SK-N-SH (cell line): ENCODE measurements at regions not wholly inside any gene's neighbourhood (a gene's known extent, or its start where the extent isn't known, plus 50 kb on each side); places are given as distances from the start of the nearest gene placed in this dataset.
"Not testable (repeated sequence)": the region's sequence is repeated elsewhere in the genome, so short reads cannot be mapped to it uniquely, and the experiment has no call there.

Source experiments
- CTCF ChIA-PET: fragments of 300-600, 350-600 bp; formaldehyde crosslinking; extraction: SDS; loops from one replicate; lab custom pipeline; 2021; lab: Yijun Ruan, JAX
- POLR2A ChIA-PET: fragments of 350-600 bp; sonication (Branson Sonifier 250); formaldehyde crosslinking; extraction: SDS; loops from one replicate; lab custom pipeline; 2020; ENCODE audit warnings: antibody characterized with exemption, inconsistent platforms; lab: Yijun Ruan, JAX
- DNase-seq: peaks from one replicate; pipeline ENCODE4 v3.0.0; 2012
- H2AFZ ChIP-seq: fragments of 200-600 bp; sonication (generic); 2 replicates; pipeline ENCODE4 v1.8.1; 2016; ENCODE audit warnings: antibody characterized with exemption, mild to moderate bottlenecking, low read depth
- H3F3A ChIP-seq: fragments of 200-600 bp; sonication (generic); replicated peaks from 2 replicates; pipeline ENCODE3; 2016; ENCODE audit warnings: antibody characterized with exemption, mild to moderate bottlenecking; ENCODE audit not compliant: insufficient read depth
- H3K27ac ChIP-seq, 2 experiments: fragments of 200-500 bp in 1 of 2; fragments of 200-600 bp in 1 of 2; sonication (Bioruptor generic) in 1 of 2; sonication (generic), shearing (Covaris generic) in 1 of 2; 2 replicates each; pipeline versions ENCODE4 v1.5.1 to v1.6.1; 2014 to 2016; ENCODE audit warnings: low read depth in 2 of 2, inconsistent platforms in 1 of 2, low read length in 1 of 2, mild to moderate bottlenecking in 1 of 2, mixed read lengths in 1 of 2
- H3K27me3 ChIP-seq: fragments of 200-600 bp; sonication (generic), shearing (Covaris generic); 2 replicates; pipeline ENCODE4 v1.6.1; 2016; ENCODE audit warnings: mixed run types; ENCODE audit not compliant: insufficient read depth
- H3K36me3 ChIP-seq, 2 experiments: fragments of 200-500 bp in 1 of 2; fragments of 200-600 bp in 1 of 2; sonication (Bioruptor generic) in 1 of 2; sonication (generic) in 1 of 2; replicated peaks in 1 of 2; 2 replicates each; pipeline versions ENCODE3 to v1.5.1; 2014 to 2016; ENCODE audit warnings: low read length in 1 of 2, mild to moderate bottlenecking in 1 of 2; ENCODE audit not compliant: insufficient read depth in 2 of 2, control insufficient read depth in 1 of 2
- H3K4me1 ChIP-seq, 2 experiments: fragments of 200-500 bp in 1 of 2; fragments of 200-600 bp in 1 of 2; sonication (Bioruptor generic) in 1 of 2; sonication (generic), shearing (Covaris generic) in 1 of 2; 2 replicates each; pipeline versions ENCODE4 v1.5.1 to v1.6.1; 2014 to 2016; ENCODE audit warnings: low read depth in 1 of 2, low read length in 1 of 2, mixed run types in 1 of 2; ENCODE audit not compliant: insufficient read depth in 2 of 2, control insufficient read depth in 1 of 2
- H3K4me2 ChIP-seq: fragments of 200-600 bp; sonication (generic), shearing (Covaris generic); 2 replicates; pipeline ENCODE4 v1.6.1; 2017; ENCODE audit warnings: mixed run types
- H3K4me3 ChIP-seq, 2 experiments: fragments of 200-500 bp in 1 of 2; fragments of 200-600 bp in 1 of 2; sonication (Bioruptor generic) in 1 of 2; sonication (generic), shearing (Covaris generic) in 1 of 2; 2 replicates each; pipeline versions ENCODE4 v1.5.1 to v1.8.1; 2014 to 2016; ENCODE audit warnings: low read depth in 2 of 2, inconsistent platforms in 1 of 2, low read length in 1 of 2, mild to moderate bottlenecking in 1 of 2, mixed read lengths in 1 of 2, moderate library complexity in 1 of 2
- H3K79me2 ChIP-seq: fragments of 200-600 bp; sonication (generic); 2 replicates; pipeline ENCODE4 v1.8.1; 2017; ENCODE audit warnings: mild to moderate bottlenecking; ENCODE audit not compliant: insufficient read depth
- H3K9ac ChIP-seq: fragments of 200-600 bp; sonication (generic); 2 replicates; pipeline ENCODE4 v1.6.1; 2017; ENCODE audit warnings: mixed run types
- H3K9me2 ChIP-seq: fragments of 200-600 bp; sonication (generic); 2 replicates; pipeline ENCODE4 v1.6.1; 2017; ENCODE audit warnings: mixed run types
- H3K9me3 ChIP-seq: fragments of 200-600 bp; sonication (generic); 2 replicates; pipeline ENCODE4 v1.6.1; 2017; ENCODE audit warnings: mixed run types, mild to moderate bottlenecking, moderate library complexity
- H4K20me1 ChIP-seq: fragments of 200-600 bp; sonication (generic); 2 replicates; pipeline ENCODE4 v1.6.1; 2017; ENCODE audit warnings: mild to moderate bottlenecking, mixed run types; ENCODE audit not compliant: insufficient read depth
- MXI1 ChIP-seq: IDR thresholded peaks from 2 replicates; pipeline ENCODE4 v1.6.1; 2012; ENCODE audit warnings: mild to moderate bottlenecking, low read depth, low read length, improper control_type of control experiment
- NFIC ChIP-seq: IDR thresholded peaks from 2 replicates; pipeline ENCODE4 v1.4.0; 2012; ENCODE audit warnings: borderline replicate concordance
- SMC3 ChIP-seq: IDR thresholded peaks from 2 replicates; pipeline ENCODE4 v1.6.1; 2012; ENCODE audit warnings: low read depth, low read length, improper control_type of control experiment
- TCF12 ChIP-seq: IDR thresholded peaks from 2 replicates; pipeline ENCODE4 v1.4.0; 2012
- YY1 ChIP-seq: IDR thresholded peaks from 2 replicates; pipeline ENCODE4 v1.4.0; 2012; ENCODE audit warnings: low read depth, mild to moderate bottlenecking
- WGBS: methylation state at CpG from one replicate; pipeline ENCODE4 v1.1.6; 2017; ENCODE audit warnings: low lambda C conversion rate; 5-methylcytosine and 5-hydroxymethylcytosine counted together
- TF ChIP-seq, protein P1 (sequence below): IDR thresholded peaks from 2 replicates; pipeline ENCODE4 v1.4.0; 2012; ENCODE audit warnings: low read depth, borderline replicate concordance
- TF ChIP-seq, protein P2 (sequence below): IDR thresholded peaks from 2 replicates; pipeline ENCODE4 v1.6.1; 2012; ENCODE audit warnings: mild to moderate bottlenecking, low read depth, low read length, moderate library complexity
- TF ChIP-seq, protein P3 (sequence below): IDR thresholded peaks from 2 replicates; pipeline ENCODE4 v1.4.0; 2012; ENCODE audit warnings: low read depth, borderline replicate concordance

DNA sequence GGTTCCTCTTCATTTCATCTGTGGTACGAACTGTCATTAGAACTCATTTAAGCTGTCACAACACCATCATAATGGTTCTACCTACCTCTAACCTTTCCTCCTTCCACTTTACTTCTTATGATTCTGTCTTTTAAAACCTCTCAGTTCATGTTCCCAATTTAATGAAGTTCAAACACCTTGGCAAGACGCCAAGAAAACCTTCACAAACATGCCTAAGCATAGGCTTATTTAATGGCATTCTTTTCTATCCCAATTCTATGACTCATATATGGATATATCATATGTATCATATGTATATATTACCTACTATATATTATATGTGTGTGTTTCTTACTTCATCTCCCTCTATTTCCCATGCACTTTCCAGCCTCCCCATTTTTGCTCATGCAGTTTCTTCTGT lies 283.4 kb upstream of the TBX18 start:
- no peaks in the 10 kb centered on the region for H3K79me2 ChIP-seq
- no peak overlapping the region for H3K4me2 ChIP-seq
- WGBS: 3% methylated on average over 2 of the region's 2 CpGs
- TF ChIP-seq, protein P1, sequence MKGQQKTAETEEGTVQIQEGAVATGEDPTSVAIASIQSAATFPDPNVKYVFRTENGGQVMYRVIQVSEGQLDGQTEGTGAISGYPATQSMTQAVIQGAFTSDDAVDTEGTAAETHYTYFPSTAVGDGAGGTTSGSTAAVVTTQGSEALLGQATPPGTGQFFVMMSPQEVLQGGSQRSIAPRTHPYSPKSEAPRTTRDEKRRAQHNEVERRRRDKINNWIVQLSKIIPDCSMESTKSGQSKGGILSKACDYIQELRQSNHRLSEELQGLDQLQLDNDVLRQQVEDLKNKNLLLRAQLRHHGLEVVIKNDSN: no peak
- TF ChIP-seq, protein P2, sequence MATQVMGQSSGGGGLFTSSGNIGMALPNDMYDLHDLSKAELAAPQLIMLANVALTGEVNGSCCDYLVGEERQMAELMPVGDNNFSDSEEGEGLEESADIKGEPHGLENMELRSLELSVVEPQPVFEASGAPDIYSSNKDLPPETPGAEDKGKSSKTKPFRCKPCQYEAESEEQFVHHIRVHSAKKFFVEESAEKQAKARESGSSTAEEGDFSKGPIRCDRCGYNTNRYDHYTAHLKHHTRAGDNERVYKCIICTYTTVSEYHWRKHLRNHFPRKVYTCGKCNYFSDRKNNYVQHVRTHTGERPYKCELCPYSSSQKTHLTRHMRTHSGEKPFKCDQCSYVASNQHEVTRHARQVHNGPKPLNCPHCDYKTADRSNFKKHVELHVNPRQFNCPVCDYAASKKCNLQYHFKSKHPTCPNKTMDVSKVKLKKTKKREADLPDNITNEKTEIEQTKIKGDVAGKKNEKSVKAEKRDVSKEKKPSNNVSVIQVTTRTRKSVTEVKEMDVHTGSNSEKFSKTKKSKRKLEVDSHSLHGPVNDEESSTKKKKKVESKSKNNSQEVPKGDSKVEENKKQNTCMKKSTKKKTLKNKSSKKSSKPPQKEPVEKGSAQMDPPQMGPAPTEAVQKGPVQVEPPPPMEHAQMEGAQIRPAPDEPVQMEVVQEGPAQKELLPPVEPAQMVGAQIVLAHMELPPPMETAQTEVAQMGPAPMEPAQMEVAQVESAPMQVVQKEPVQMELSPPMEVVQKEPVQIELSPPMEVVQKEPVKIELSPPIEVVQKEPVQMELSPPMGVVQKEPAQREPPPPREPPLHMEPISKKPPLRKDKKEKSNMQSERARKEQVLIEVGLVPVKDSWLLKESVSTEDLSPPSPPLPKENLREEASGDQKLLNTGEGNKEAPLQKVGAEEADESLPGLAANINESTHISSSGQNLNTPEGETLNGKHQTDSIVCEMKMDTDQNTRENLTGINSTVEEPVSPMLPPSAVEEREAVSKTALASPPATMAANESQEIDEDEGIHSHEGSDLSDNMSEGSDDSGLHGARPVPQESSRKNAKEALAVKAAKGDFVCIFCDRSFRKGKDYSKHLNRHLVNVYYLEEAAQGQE: no peak
- TF ChIP-seq YY1 (no peak), NFIC (no peak), SMC3 (no peak), TCF12 (no peak), MXI1 (no peak)
- TF ChIP-seq, protein P3, sequence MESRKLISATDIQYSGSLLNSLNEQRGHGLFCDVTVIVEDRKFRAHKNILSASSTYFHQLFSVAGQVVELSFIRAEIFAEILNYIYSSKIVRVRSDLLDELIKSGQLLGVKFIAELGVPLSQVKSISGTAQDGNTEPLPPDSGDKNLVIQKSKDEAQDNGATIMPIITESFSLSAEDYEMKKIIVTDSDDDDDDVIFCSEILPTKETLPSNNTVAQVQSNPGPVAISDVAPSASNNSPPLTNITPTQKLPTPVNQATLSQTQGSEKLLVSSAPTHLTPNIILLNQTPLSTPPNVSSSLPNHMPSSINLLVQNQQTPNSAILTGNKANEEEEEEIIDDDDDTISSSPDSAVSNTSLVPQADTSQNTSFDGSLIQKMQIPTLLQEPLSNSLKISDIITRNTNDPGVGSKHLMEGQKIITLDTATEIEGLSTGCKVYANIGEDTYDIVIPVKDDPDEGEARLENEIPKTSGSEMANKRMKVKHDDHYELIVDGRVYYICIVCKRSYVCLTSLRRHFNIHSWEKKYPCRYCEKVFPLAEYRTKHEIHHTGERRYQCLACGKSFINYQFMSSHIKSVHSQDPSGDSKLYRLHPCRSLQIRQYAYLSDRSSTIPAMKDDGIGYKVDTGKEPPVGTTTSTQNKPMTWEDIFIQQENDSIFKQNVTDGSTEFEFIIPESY: no peak
- H3K36me3 ChIP-seq: no peaks in the 10 kb centered on the region
- H3K4me3 ChIP-seq: no peak overlapping the region
- POLR2A ChIA-PET: no interaction called here
- no peaks in the 10 kb centered on the region for H4K20me1 ChIP-seq
- CTCF ChIA-PET: no interaction called here
- H3K4me1 ChIP-seq: no peaks in the 10 kb centered on the region
- no peaks in the 10 kb centered on the region for H3K9me2 ChIP-seq
- no peak for DNase-seq
- no peak overlapping the region for H3K27ac ChIP-seq
- H3F3A ChIP-seq: no peaks in the 10 kb centered on the region
- H3K9me3 ChIP-seq: no peaks in the 10 kb centered on the region
- H3K27me3 ChIP-seq: no peaks in the 10 kb centered on the region
- H2AFZ ChIP-seq: no peak overlapping the region
- no peak overlapping the region for H3K9ac ChIP-seq

DNA sequence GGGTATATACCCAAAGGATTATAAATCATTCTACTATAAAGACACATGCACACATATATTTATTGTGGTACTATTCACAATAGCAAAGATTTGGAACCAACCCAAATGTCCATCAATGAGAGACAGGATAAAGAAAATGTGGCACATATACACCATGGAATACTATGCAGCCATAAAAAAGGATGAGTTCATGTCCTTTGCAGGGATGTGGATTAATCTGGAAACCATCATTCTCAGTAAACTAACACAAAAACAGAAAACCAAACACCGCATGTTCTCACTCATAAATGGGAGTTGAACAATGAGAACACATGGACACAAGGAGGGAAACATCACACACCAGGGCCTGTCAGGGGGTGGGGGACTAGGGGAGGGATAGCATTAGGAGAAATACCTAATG lies 281.4 kb upstream of the TBX18 start:
- H3F3A ChIP-seq, H3K9me3 ChIP-seq, H3K27me3 ChIP-seq, DNase-seq, H3K36me3 ChIP-seq, H3K9ac ChIP-seq, H4K20me1 ChIP-seq, H3K4me3 ChIP-seq, H2AFZ ChIP-seq, H3K9me2 ChIP-seq, H3K27ac ChIP-seq, H3K4me2 ChIP-seq, H3K79me2 ChIP-seq, POLR2A ChIA-PET, H3K4me1 ChIP-seq: not testable (repeated sequence)
- CTCF ChIA-PET: interaction anchor here (0.8 kb wide), 1 partner anchor 9 kb away, joined by 3 read pairs; no protein-coding TSS in a partner anchor
- WGBS: 18% methylated on average over 1 of the region's 1 CpG
